GM12892 (cell line): ENCODE measurements at regions not wholly inside any gene's neighbourhood (a gene's known extent, or its start where the extent isn't known, plus 50 kb on each side); places are given as distances from the start of the nearest gene placed in this dataset.
"Not testable (repeated sequence)": the region's sequence is repeated elsewhere in the genome, so short reads cannot be mapped to it uniquely, and the experiment has no call there.

Source experiments
- DNase-seq: peaks from one replicate; pipeline ENCODE4 v3.0.0; 2011; ENCODE audit not compliant: insufficient read length
- FAIRE-seq: peaks from 2 replicates; lab custom pipeline; 2011; peaks lifted over from hg19 to GRCh38; lab: Jason Lieb, UNC
- POLR2A ChIP-seq: IDR thresholded peaks from 2 replicates; pipeline ENCODE4 v1.6.1; 2011; ENCODE audit warnings: low read depth, low read length, control low read depth
- POLR2AphosphoS5 ChIP-seq: IDR thresholded peaks from 2 replicates; pipeline ENCODE4 v1.6.1; 2011; ENCODE audit warnings: low read depth, low read length, control low read depth
- TAF1 ChIP-seq: IDR thresholded peaks from 2 replicates; pipeline ENCODE4 v1.6.1; 2011; ENCODE audit warnings: low read depth, mild to moderate bottlenecking, control low read depth, low read length, borderline replicate concordance

- TF ChIP-seq POLR2AphosphoS5, result no peak
- TF ChIP-seq TAF1, result no peak
- TF ChIP-seq POLR2A, result no peak
- FAIRE-seq, result no peak
- DNase-seq, result no peak
Measured at GRCh38 chr11:122578171-122578825, 77.2 kb upstream of the UBASH3B start.

DNA sequence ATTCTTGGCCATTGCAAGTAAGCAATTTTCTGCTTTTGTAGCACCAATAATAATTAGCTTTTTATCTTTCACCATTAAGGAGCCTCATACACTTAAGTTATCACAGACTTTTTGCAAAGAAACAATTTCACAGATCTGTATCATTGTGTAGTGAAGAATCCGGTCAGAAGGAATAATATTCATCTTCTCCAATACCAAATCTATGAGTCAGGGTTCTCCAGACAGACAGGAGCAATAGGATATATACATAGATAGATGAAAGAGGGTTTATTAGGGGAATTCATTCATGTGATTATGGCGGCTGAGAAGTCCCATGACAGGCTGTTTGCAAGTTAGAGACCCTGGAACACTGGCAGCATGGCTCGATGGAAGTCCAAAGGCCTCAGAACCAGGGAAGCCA, 82.9 kb upstream of the UBASH3B start:
- DNase-seq (no peak), FAIRE-seq (no peak)
- TF ChIP-seq TAF1, result no peak
- no peak for TF ChIP-seq POLR2A
- TF ChIP-seq POLR2AphosphoS5, result no peak

DNA sequence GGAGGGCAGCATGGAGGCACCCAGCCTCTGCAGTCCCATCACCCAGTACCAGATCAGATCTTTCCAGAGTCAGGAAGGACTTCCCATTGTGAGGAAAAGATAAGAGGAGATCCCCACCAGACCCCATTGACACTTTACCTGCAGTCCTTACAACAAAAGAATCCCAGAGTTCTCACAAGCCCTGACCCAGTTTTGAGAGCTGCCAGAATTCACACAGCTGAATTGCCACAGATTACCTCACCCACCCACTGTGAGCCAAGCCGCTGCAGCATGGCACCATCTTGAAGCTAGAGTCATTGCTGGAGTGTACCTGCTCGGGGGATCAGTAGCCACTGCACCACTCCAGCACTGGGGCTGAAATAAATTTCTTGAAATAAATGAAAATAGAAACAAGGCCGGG, 91.8 kb upstream of the UBASH3B start:
- DNase-seq, result no peak
- FAIRE-seq, result no peak
- TF ChIP-seq POLR2A (no peak), POLR2AphosphoS5 (no peak), TAF1 (no peak)

- TF ChIP-seq POLR2A (no peak), POLR2AphosphoS5 (no peak), TAF1 (no peak)
- DNase-seq (no peak), FAIRE-seq (no peak)
Measured at GRCh38 chr11:122559734-122560382, 95.7 kb upstream of the UBASH3B start.

- not testable (repeated sequence) for DNase-seq, FAIRE-seq
Measured at GRCh38 chr11:122559218-122559617, 96.3 kb upstream of the UBASH3B start.

- FAIRE-seq, DNase-seq: not testable (repeated sequence)
Measured at GRCh38 chr11:122557163-122557562, 98.4 kb upstream of the UBASH3B start.

GRCh38 chr11:122556605-122557004, 98.9 kb upstream of the UBASH3B start:
- FAIRE-seq, result no peak
- no peak for DNase-seq
- TF ChIP-seq TAF1 (no peak), POLR2A (no peak), POLR2AphosphoS5 (no peak)

DNA sequence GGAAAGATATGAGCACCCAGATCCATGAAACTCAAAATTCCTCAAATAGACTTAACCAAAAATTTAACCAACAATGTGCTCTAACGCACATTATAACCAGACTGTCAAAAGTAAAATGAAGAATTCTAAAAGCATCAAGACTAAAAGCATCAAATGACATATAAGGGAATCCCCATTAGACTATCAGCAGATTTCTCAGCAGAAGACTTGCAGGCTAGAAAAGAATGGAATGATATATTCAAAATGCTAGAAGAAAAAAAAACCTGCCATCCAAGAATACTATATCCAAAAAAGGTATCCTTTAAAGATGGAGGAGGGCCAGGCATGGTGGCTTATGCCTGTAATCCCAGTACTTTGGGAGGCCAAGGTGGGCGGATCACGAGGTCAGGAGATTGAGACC, 117.5 kb upstream of the UBASH3B start:
- TF ChIP-seq TAF1 (no peak), POLR2A (no peak), POLR2AphosphoS5 (no peak)
- FAIRE-seq (no peak), DNase-seq (no peak)

DNA sequence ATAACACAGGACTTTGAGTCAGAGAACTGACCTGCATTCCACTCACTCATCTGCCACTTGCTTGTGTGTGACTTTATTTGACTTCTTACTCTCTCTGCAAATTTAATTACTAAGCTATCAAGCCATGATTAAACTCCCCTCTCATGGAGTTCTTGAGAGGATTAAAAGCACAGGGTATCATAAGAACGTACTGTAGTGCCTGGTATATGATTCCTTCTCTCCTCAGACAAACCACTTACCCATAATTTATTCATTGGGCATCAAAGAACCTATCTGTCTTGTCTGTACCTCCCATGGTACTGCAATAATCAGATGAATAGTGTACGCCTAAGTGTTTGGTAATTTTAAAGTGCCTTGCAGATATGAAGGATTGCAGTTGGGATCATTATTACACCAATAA, 130.6 kb upstream of the UBASH3B start:
- FAIRE-seq (no peak), DNase-seq (no peak)
- TF ChIP-seq POLR2A (no peak), POLR2AphosphoS5 (no peak), TAF1 (no peak)

GRCh38 chr11:122523846-122524805, 131.4 kb upstream of the UBASH3B start:
- FAIRE-seq (no peak), DNase-seq (no peak)
- no peak for TF ChIP-seq POLR2A
- no peak for TF ChIP-seq TAF1
- TF ChIP-seq POLR2AphosphoS5, result no peak

DNA sequence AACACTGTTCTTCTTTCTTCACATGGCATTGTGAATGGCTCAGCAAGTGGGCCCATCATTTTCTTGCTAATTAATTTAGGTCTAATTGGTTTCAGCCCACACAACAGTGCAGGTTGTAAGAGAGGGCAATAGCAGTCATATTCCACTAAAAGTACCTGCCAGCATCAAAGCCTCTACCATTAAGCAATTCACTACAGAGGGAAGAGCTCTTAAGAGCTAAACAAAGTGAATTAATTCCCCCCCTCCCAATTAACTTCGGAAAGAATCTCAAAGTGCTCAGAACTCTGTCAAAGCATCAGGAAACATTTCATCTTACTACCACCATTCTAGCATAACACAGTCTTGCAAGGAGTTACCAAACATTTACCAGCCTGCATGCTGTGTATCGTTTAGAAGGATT, 133.9 kb upstream of the UBASH3B start:
- TF ChIP-seq TAF1, result no peak
- no peak for TF ChIP-seq POLR2A
- FAIRE-seq (no peak), DNase-seq (no peak)
